PC-3 (cell line): ENCODE measurements at regions not wholly inside any gene's neighbourhood (a gene's known extent, or its start where the extent isn't known, plus 50 kb on each side); places are given as distances from the start of the nearest gene placed in this dataset.

Source experiments
- ATAC-seq: fragments of 200-7000 bp; cut with Tn5 transposase; 2 replicates; pipeline ENCODE4 v1.9.1; 2020; ENCODE audit warnings: mild to moderate bottlenecking, moderate library complexity
- BruUV-seq: library from RNA; stranded (reverse); fragments of 400-500 nt; replicated peaks from 2 replicates; lab custom pipeline; 2021; lab: Mats Ljungman, UMichigan
- CTCF ChIA-PET: fragments of 300-600 bp; sonication (Branson Sonifier 250); formaldehyde crosslinking; loops from one replicate; lab custom pipeline; 2022; ENCODE audit warnings: antibody characterized with exemption; lab: Charles Lee
- POLR2A ChIA-PET: fragments of 300-600 bp; sonication (Branson Sonifier 250); formaldehyde crosslinking; loops from one replicate; lab custom pipeline; 2022; ENCODE audit warnings: antibody characterized with exemption; ENCODE audit not compliant: unreplicated experiment; lab: Charles Lee
- DNase-seq: peaks from one replicate; pipeline ENCODE4 v3.0.0-alpha.2; 2015
- H2AFZ ChIP-seq: fragments of 300-600 bp; sonication (generic); 2 replicates; pipeline ENCODE4 v1.6.0; 2016; ENCODE audit warnings: antibody characterized with exemption, low read length
- H3F3A ChIP-seq: fragments of 300-600 bp; sonication (generic); one replicate; pipeline ENCODE4 v1.6.0; 2017; ENCODE audit warnings: antibody characterized with exemption, low read length, control low read depth, mild to moderate bottlenecking; ENCODE audit not compliant: unreplicated experiment
- H3K27ac ChIP-seq: fragments of 300-600 bp; sonication (generic); 2 replicates; pipeline ENCODE4 v1.5.1; 2016; ENCODE audit warnings: mild to moderate bottlenecking, low read length
- H3K27me3 ChIP-seq: fragments of 300-600 bp; sonication (generic); 2 replicates; pipeline ENCODE4 v1.6.1; 2016; ENCODE audit warnings: low read length, mixed read lengths
- H3K36me3 ChIP-seq: fragments of 300-600 bp; sonication (generic); 2 replicates; pipeline ENCODE4 v1.6.1; 2016; ENCODE audit warnings: low read depth, mixed run types, low read length, mixed read lengths
- H3K4me1 ChIP-seq: fragments of 300-600 bp; sonication (generic); 2 replicates; pipeline ENCODE4 v1.5.1; 2016; ENCODE audit warnings: low read length; ENCODE audit not compliant: insufficient read depth
- H3K4me2 ChIP-seq: fragments of 300-600 bp; sonication (generic); 2 replicates; pipeline ENCODE4 v1.6.0; 2016; ENCODE audit warnings: low read length
- H3K4me3 ChIP-seq: fragments of 300-600 bp; sonication (generic); 2 replicates; pipeline ENCODE4 v1.5.1; 2016; ENCODE audit warnings: mild to moderate bottlenecking, low read length, mixed read lengths
- H3K79me2 ChIP-seq: fragments of 300-600 bp; sonication (generic); 2 replicates; pipeline ENCODE4 v1.6.1; 2017; ENCODE audit warnings: low read length, mixed read lengths
- H3K9ac ChIP-seq: fragments of 300-600 bp; sonication (generic); 2 replicates; pipeline ENCODE4 v1.6.0; 2016; ENCODE audit warnings: mild to moderate bottlenecking, low read length
- H3K9me2 ChIP-seq: fragments of 300-600 bp; sonication (generic); replicated peaks from 2 replicates; pipeline ENCODE4 v1.6.1; 2016; ENCODE audit warnings: mixed run types, low read length, mixed read lengths
- H3K9me3 ChIP-seq: fragments of 300-600 bp; sonication (generic); 2 replicates; pipeline ENCODE4 v1.6.1; 2016; ENCODE audit warnings: low read length, mixed read lengths
- H4K20me1 ChIP-seq: fragments of 300-600 bp; sonication (generic); 2 replicates; pipeline ENCODE4 v1.6.1; 2016; ENCODE audit warnings: low read length, mixed read lengths
- EZH2 ChIP-seq: fragments of 300-600 bp; sonication (generic); IDR thresholded peaks from one replicate; pipeline ENCODE4 v1.6.1; 2017; ENCODE audit warnings: antibody characterized with exemption, mild to moderate bottlenecking, low read length; ENCODE audit not compliant: unreplicated experiment
- EZH2phosphoT487 ChIP-seq: fragments of 300-600 bp; sonication (generic); IDR thresholded peaks from 2 replicates; pipeline ENCODE4 v1.6.1; 2018; ENCODE audit warnings: mild to moderate bottlenecking, antibody characterized with exemption, low read length, borderline replicate concordance
- intact Hi-C: fragments of 100-400 bp; cut with micrococcal nuclease; formaldehyde crosslinking; loops from 2 replicates; pipeline ENCODE4 v1.9.0; 2023
- TF ChIP-seq, protein P1 (sequence below): fragments of 300-600 bp; sonication (generic); conservative IDR thresholded peaks from 2 replicates; pipeline ENCODE4 v1.5.1; 2017; ENCODE audit warnings: antibody characterized with exemption, low read depth, mild to moderate bottlenecking, low read length

DNA sequence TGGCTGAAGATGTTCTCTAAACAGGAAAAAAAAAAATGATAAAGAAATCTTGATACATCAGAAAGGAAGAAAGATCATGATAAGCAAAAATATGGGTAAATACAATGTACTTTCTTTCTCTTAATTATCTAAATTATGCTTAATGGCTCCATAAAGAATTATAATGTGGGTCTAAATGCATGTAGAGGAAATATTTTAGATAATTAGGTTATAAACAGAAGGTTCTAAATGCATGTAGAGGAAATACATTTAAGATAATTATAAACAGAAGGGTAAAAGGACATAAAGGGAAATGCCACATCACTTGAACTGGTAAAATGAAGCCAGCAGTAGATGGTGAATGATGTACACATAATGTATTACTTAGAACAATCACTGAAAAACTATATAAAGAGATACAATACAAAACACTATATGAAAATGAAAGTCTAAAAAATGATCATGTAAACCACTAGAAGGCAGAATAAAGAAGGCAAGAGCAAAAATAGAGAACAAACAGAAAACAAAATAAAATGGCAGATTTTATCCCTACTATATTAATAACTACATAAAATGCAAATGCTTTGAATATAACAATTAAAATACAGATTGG lies 308.4 kb upstream of the CDH2 start:
- Histone ChIP-seq H2AFZ (no peak overlapping the region), H3K27me3 (no peaks in the 10 kb centered on the region), H3K9me2 (no peaks in the 10 kb centered on the region), H3K9ac (no peak overlapping the region), H3K4me3 (no peak overlapping the region), H3K27ac (no peak overlapping the region), H4K20me1 (no peaks in the 10 kb centered on the region), H3K9me3 (no peaks in the 10 kb centered on the region), H3K79me2 (no peaks in the 10 kb centered on the region), H3K4me2 (no peak overlapping the region), H3K36me3 (no peaks in the 10 kb centered on the region), H3K4me1 (no peaks in the 10 kb centered on the region), H3F3A (no peaks in the 10 kb centered on the region)
- intact Hi-C loops: no loop called here
- DNase-seq (no peak), ATAC-seq (no peak)
- TF ChIP-seq EZH2phosphoT487: no peak
- TF ChIP-seq, protein P1, sequence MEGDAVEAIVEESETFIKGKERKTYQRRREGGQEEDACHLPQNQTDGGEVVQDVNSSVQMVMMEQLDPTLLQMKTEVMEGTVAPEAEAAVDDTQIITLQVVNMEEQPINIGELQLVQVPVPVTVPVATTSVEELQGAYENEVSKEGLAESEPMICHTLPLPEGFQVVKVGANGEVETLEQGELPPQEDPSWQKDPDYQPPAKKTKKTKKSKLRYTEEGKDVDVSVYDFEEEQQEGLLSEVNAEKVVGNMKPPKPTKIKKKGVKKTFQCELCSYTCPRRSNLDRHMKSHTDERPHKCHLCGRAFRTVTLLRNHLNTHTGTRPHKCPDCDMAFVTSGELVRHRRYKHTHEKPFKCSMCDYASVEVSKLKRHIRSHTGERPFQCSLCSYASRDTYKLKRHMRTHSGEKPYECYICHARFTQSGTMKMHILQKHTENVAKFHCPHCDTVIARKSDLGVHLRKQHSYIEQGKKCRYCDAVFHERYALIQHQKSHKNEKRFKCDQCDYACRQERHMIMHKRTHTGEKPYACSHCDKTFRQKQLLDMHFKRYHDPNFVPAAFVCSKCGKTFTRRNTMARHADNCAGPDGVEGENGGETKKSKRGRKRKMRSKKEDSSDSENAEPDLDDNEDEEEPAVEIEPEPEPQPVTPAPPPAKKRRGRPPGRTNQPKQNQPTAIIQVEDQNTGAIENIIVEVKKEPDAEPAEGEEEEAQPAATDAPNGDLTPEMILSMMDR: no peak
- TF ChIP-seq EZH2: no peak
- ChIA-PET CTCF (no interaction called here), POLR2A (no interaction called here)
- no TSS peak for BruUV-seq

DNA sequence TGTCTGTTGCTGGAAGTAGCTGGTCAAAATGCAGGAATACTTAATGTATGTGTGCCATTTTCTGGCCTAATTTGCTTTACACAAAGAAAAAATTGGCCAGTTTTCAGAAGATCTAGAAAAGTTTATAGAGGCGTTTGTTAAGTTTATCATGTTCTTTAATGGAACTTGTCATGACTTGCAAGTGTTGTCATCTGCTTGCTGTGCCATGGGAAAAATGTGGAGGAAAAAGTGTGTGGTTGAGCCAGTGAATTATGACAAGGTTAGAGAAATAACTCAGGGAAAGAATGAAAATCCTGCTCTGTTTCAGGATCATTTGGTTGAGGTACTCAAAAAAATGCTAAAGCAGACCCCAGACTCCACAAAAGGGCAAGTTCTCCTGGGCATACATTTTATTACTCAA lies 301.6 kb upstream of the CDH2 start:
- intact Hi-C loops: no loop called here
- H3F3A ChIP-seq: no peaks in the 10 kb centered on the region
- no peaks in the 10 kb centered on the region for H3K4me1 ChIP-seq
- H3K4me3 ChIP-seq: no peak overlapping the region
- no peak overlapping the region for H3K27ac ChIP-seq
- H3K9me3 ChIP-seq: no peaks in the 10 kb centered on the region
- H3K9me2 ChIP-seq: no peaks in the 10 kb centered on the region
- no peak overlapping the region for H2AFZ ChIP-seq
- H3K27me3 ChIP-seq: no peaks in the 10 kb centered on the region
- H3K9ac ChIP-seq: no peak overlapping the region
- no peak overlapping the region for H3K4me2 ChIP-seq
- ChIA-PET POLR2A (no interaction called here), CTCF (no interaction called here)
- BruUV-seq: no TSS peak
- DNase-seq: no peak
- no peaks in the 10 kb centered on the region for H3K36me3 ChIP-seq
- H3K79me2 ChIP-seq: no peaks in the 10 kb centered on the region
- no peak for TF ChIP-seq EZH2
- no peak for TF ChIP-seq EZH2phosphoT487
- TF ChIP-seq, protein P1: no peak
- ATAC-seq: no peak
- no peaks in the 10 kb centered on the region for H4K20me1 ChIP-seq

DNA sequence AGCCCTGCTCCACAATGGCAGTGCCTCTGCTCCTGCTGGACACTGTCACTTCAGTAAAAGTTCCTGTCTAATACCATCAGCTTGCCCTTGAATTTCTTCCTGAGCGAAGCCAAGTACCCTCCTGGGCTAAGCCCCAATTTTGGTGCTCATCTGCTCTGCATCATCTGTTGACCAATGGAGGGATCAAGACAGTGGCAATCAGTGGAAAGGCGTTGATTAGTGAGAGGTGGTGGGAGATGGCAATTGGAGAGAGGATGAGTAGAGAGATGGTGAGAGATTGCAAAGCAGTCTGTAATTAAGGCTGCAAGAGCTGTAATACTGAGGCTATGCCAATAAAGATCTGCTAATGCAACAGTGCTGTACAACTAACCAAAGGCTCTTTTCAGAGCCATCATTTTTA lies 299.4 kb upstream of the CDH2 start:
- no peaks in the 10 kb centered on the region for H3K9me2 ChIP-seq
- POLR2A ChIA-PET: no interaction called here
- no peak overlapping the region for H2AFZ ChIP-seq
- no peak overlapping the region for H3K27ac ChIP-seq
- no peak overlapping the region for H3K4me2 ChIP-seq
- DNase-seq (no peak), ATAC-seq (no peak)
- no peak overlapping the region for H3K9ac ChIP-seq
- no peaks in the 10 kb centered on the region for H3K9me3 ChIP-seq
- TF ChIP-seq EZH2 (no peak), EZH2phosphoT487 (no peak)
- TF ChIP-seq, protein P1: no peak
- no TSS peak for BruUV-seq
- no peak overlapping the region for H3K4me3 ChIP-seq
- CTCF ChIA-PET: no interaction called here
- intact Hi-C loops: no loop called here
- H3K36me3 ChIP-seq: no peaks in the 10 kb centered on the region
- H3K79me2 ChIP-seq: no peaks in the 10 kb centered on the region
- no peaks in the 10 kb centered on the region for H4K20me1 ChIP-seq
- H3K4me1 ChIP-seq: no peaks in the 10 kb centered on the region
- no peaks in the 10 kb centered on the region for H3K27me3 ChIP-seq
- no peaks in the 10 kb centered on the region for H3F3A ChIP-seq
